ENCODE measurements at regions not wholly inside any gene's neighbourhood (a gene's known extent, or its start where the extent isn't known, plus 50 kb on each side); places are given as distances from the start of the nearest gene placed in this dataset.

DNA sequence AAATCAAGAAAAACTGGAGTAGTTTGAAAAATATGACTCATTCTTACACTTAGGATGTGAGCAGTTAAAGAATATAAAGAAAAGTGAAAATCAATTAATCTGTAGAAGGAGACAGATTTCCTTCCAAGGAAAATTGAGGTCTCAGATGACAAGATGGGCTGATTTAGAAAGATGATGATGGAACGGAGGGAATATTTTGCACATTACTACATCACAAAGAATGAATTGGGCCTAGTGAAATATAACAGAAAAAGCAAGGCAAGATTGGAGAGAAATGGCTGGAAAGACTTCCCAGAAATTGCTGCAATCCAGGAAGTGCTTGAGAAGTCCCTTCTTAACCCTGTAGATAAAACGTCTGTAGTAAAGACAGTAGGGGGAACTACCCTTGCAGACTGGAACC, 169.1 kb upstream of the SYT6 start:
- TF ChIP-seq POLR2A (IDR thresholded peaks at IDR 0.05): no peak
- no peak for TF ChIP-seq EP300 (IDR thresholded peaks at IDR 0.05; ENCODE audit: low read depth)
- no peak for TF ChIP-seq POLR2AphosphoS5 (IDR thresholded peaks at IDR 0.05)

Measured in transverse colon (tissue), 3 donors.